Astrocyte of the spinal cord (primary cell): ENCODE measurements at regions not wholly inside any gene's neighbourhood (a gene's known extent, or its start where the extent isn't known, plus 50 kb on each side); places are given as distances from the start of the nearest gene placed in this dataset.

Experiments used
- DNase-seq: peaks from one replicate; pipeline ENCODE4 v3.0.0; 2011; ENCODE audit warnings: low read depth, low spot score
- H3K4me3 ChIP-seq: 2 replicates; pipeline ENCODE4 v1.5.1; 2011; ENCODE audit warnings: low read depth, mild to moderate bottlenecking, low read length, moderate library complexity
- CTCF ChIP-seq: IDR thresholded peaks from 2 replicates; pipeline ENCODE4 v1.5.1; 2012; ENCODE audit warnings: low read depth, mild to moderate bottlenecking, low read length, inconsistent platforms
- in situ Hi-C: cut with HindIII; loops from 2 replicates; pipeline ENCODE4 v1.10.0; 2017; ENCODE audit warnings: low sequenced_read_pairs

GRCh38 chr10:120282846-120283492, 174.1 kb upstream of the PLPP4 start:
- no peak for DNase-seq
- TF ChIP-seq CTCF = no peak
- in situ Hi-C loops = no loop called here
- no peak overlapping the region for H3K4me3 ChIP-seq

GRCh38 chr10:120285408-120285807, 171.6 kb upstream of the PLPP4 start:
- no peak for DNase-seq
- H3K4me3 ChIP-seq = no peak overlapping the region
- no peak for TF ChIP-seq CTCF
- in situ Hi-C loops = no loop called here

- no peak for DNase-seq
- in situ Hi-C loops = no loop called here
- TF ChIP-seq CTCF = no peak
- no peak overlapping the region for H3K4me3 ChIP-seq
Observed at GRCh38 chr10:120286280-120286679, 170.7 kb upstream of the PLPP4 start.

- TF ChIP-seq CTCF = no peak
- DNase-seq = no peak
- no peak overlapping the region for H3K4me3 ChIP-seq
- in situ Hi-C loops = no loop called here
Observed at GRCh38 chr10:120300513-120300912, 156.5 kb upstream of the PLPP4 start.

GRCh38 chr10:120308589-120308988, 148.4 kb upstream of the PLPP4 start:
- no peak for DNase-seq
- in situ Hi-C loops = no loop called here
- no peak overlapping the region for H3K4me3 ChIP-seq
- TF ChIP-seq CTCF = no peak

- in situ Hi-C loops = no loop called here
- H3K4me3 ChIP-seq = no peak overlapping the region
- DNase-seq = no peak
- TF ChIP-seq CTCF = no peak
Observed at GRCh38 chr10:120313715-120314114, 143.3 kb upstream of the PLPP4 start.

- in situ Hi-C loops = no loop called here
- H3K4me3 ChIP-seq = no peak overlapping the region
- no peak for DNase-seq
- TF ChIP-seq CTCF = no peak
Observed at GRCh38 chr10:120314442-120314841, 142.6 kb upstream of the PLPP4 start.
